ENCODE measurements at regions not wholly inside any gene's neighbourhood (a gene's known extent, or its start where the extent isn't known, plus 50 kb on each side); places are given as distances from the start of the nearest gene placed in this dataset.
A peak's percentile ranks its signal among the peaks of the same experiment; 100 is the strongest.

DNA sequence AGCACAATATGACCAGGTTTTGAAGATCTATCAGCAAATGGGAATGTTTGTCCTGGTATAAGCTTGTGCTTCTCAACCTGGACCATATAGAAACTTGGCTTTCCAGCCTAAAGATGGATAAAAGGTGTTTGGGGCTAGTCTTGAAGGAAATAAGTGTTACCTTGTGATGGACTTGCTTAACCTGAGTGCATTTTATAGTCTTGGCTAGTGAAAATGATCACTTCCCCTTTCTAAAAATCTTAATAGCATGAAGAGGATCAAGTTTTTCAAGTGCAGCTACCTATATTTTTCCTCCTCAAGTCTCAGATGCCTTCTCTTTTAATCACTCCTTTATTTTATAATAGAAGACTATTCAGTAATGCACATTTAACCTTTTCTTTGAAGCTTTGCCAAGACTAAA lies 919.8 kb upstream of the SLITRK1 start:
- no TSS peak for BruUV-seq (replicated peaks)
- H3K27ac ChIP-seq, result no peak overlapping the region
- H3K9me2 ChIP-seq (ENCODE audit: insufficient read depth), result no peaks in the 10 kb centered on the region
- H3K79me2 ChIP-seq (ENCODE audit: low read depth), result no peaks in the 10 kb centered on the region
- no peak for DNase-seq
- no peaks in the 10 kb centered on the region for H3F3A ChIP-seq (ENCODE audit: insufficient read depth, low read depth)
- H3K36me3 ChIP-seq (ENCODE audit: low read depth), result no peaks in the 10 kb centered on the region
- TF ChIP-seq, protein P1, sequence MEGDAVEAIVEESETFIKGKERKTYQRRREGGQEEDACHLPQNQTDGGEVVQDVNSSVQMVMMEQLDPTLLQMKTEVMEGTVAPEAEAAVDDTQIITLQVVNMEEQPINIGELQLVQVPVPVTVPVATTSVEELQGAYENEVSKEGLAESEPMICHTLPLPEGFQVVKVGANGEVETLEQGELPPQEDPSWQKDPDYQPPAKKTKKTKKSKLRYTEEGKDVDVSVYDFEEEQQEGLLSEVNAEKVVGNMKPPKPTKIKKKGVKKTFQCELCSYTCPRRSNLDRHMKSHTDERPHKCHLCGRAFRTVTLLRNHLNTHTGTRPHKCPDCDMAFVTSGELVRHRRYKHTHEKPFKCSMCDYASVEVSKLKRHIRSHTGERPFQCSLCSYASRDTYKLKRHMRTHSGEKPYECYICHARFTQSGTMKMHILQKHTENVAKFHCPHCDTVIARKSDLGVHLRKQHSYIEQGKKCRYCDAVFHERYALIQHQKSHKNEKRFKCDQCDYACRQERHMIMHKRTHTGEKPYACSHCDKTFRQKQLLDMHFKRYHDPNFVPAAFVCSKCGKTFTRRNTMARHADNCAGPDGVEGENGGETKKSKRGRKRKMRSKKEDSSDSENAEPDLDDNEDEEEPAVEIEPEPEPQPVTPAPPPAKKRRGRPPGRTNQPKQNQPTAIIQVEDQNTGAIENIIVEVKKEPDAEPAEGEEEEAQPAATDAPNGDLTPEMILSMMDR (conservative IDR thresholded peaks at IDR 0.05), result no peak
- no peak for TF ChIP-seq EZH2 (IDR thresholded peaks at IDR 0.05; ENCODE audit: low read depth)
- no peak overlapping the region for H2AFZ ChIP-seq
- no peaks in the 10 kb centered on the region for H3K4me1 ChIP-seq (replicated peaks; ENCODE audit: insufficient read depth)
- intact Hi-C loops (cut with micrococcal nuclease; ENCODE audit: unreplicated experiment), result no loop called here
- no peaks in the 10 kb centered on the region for H4K20me1 ChIP-seq (ENCODE audit: insufficient read depth)
- H3K4me2 ChIP-seq, result no peak overlapping the region
- ChIA-PET POLR2A (ENCODE audit: unreplicated experiment) (no interaction called here), CTCF (no interaction called here)
- H3K9me3 ChIP-seq (ENCODE audit: insufficient read depth, low read depth), result no peaks in the 10 kb centered on the region
- H3K4me3 ChIP-seq, result no peak overlapping the region
- no peaks in the 10 kb centered on the region for H3K27me3 ChIP-seq (ENCODE audit: insufficient read depth, low read depth)

DNA sequence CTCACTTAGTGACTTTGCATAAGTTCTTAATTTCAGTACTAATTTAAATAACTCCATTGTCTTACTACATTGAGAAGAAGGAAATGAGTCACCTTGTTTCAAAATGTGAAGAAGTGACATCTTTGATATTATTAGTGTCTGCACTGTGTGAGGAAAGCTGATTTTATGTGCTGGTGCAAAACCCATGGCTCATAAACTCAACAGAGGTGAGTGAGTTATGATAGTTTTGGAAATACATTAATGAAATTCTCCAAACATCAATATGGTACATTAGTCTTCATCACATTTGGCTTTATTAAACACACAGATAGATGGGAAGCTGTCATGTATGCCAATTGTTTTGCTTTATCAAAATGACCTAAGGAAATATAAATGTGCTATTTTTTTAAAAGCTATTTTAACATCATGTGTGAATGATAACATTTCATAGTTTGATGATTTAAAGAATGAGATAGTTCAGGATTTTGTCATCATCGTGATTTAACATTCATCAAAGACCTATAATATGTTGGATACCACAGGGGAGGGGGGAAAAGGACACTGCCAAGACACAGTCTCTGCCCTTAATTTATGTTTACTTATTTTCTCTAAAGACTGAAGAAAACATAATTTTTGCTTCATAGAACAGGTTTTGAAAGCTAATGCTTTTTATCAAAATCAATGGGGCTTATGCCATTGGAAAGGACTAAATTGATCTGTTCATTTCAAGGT lies 902.3 kb upstream of the SLITRK1 start:
- no peak overlapping the region for H3K4me3 ChIP-seq
- no peaks in the 10 kb centered on the region for H4K20me1 ChIP-seq (ENCODE audit: insufficient read depth)
- H2AFZ ChIP-seq, result 0 out of 2 replicates have a peak overlapping the region, but pooled peaks have one; percentile 0
- no peak overlapping the region for H3K27ac ChIP-seq
- no TSS peak for BruUV-seq (replicated peaks)
- intact Hi-C loops (cut with micrococcal nuclease; ENCODE audit: unreplicated experiment), result no loop called here
- H3K36me3 ChIP-seq (ENCODE audit: low read depth), result no peaks in the 10 kb centered on the region
- no peaks in the 10 kb centered on the region for H3K27me3 ChIP-seq (ENCODE audit: insufficient read depth, low read depth)
- no peaks in the 10 kb centered on the region for H3K9me3 ChIP-seq (ENCODE audit: insufficient read depth, low read depth)
- no peaks in the 10 kb centered on the region for H3K9me2 ChIP-seq (ENCODE audit: insufficient read depth)
- H3F3A ChIP-seq (ENCODE audit: insufficient read depth, low read depth), result no peaks in the 10 kb centered on the region
- TF ChIP-seq, protein P1 (conservative IDR thresholded peaks at IDR 0.05), result no peak
- TF ChIP-seq EZH2 (IDR thresholded peaks at IDR 0.05; ENCODE audit: low read depth), result no peak
- ChIA-PET CTCF (no interaction called here), POLR2A (ENCODE audit: unreplicated experiment) (no interaction called here)
- no peaks in the 10 kb centered on the region for H3K79me2 ChIP-seq (ENCODE audit: low read depth)
- no peak for DNase-seq
- H3K4me2 ChIP-seq, result no peak overlapping the region
- no peaks in the 10 kb centered on the region for H3K4me1 ChIP-seq (replicated peaks; ENCODE audit: insufficient read depth)

DNA sequence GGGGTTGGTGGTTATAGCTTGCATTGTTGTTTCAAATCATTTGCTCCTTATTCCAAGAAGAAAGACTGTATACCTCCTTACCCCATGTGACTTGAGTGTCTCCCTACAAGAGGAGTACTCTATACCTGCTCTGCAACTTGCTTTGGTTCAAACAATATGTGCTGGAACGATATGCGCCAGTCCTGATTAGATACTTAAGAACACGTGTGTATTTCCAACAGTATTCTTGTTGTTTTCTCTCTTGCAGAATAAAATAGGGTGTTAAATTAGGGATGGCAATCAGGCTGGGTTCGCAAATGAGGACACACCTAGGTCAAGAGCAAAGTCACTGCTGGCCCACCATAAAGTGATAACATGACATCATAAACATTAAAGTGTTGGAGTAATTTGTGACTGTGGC lies 895.0 kb upstream of the SLITRK1 start:
- TF ChIP-seq, protein P1 (conservative IDR thresholded peaks at IDR 0.05), result no peak
- no peak for TF ChIP-seq EZH2 (IDR thresholded peaks at IDR 0.05; ENCODE audit: low read depth)
- Histone ChIP-seq H3F3A (ENCODE audit: insufficient read depth, low read depth) (no peaks in the 10 kb centered on the region), H4K20me1 (ENCODE audit: insufficient read depth) (no peaks in the 10 kb centered on the region), H3K27me3 (ENCODE audit: insufficient read depth, low read depth) (no peaks in the 10 kb centered on the region), H3K9me2 (ENCODE audit: insufficient read depth) (no peaks in the 10 kb centered on the region), H3K4me3 (no peak overlapping the region), H3K79me2 (ENCODE audit: low read depth) (no peaks in the 10 kb centered on the region), H3K36me3 (ENCODE audit: low read depth) (no peaks in the 10 kb centered on the region), H3K9me3 (ENCODE audit: insufficient read depth, low read depth) (no peaks in the 10 kb centered on the region), H2AFZ (no peak overlapping the region), H3K4me1 (replicated peaks; ENCODE audit: insufficient read depth) (no peaks in the 10 kb centered on the region), H3K27ac (no peak overlapping the region), H3K4me2 (no peak overlapping the region)
- ChIA-PET CTCF (no interaction called here), POLR2A (ENCODE audit: unreplicated experiment) (no interaction called here)
- no TSS peak for BruUV-seq (replicated peaks)
- no peak for DNase-seq
- intact Hi-C loops (cut with micrococcal nuclease; ENCODE audit: unreplicated experiment), result no loop called here

Data from PC-9 (cell line).